ENCODE measurements at regions not wholly inside any gene's neighbourhood (a gene's known extent, or its start where the extent isn't known, plus 50 kb on each side); places are given as distances from the start of the nearest gene placed in this dataset.

DNA sequence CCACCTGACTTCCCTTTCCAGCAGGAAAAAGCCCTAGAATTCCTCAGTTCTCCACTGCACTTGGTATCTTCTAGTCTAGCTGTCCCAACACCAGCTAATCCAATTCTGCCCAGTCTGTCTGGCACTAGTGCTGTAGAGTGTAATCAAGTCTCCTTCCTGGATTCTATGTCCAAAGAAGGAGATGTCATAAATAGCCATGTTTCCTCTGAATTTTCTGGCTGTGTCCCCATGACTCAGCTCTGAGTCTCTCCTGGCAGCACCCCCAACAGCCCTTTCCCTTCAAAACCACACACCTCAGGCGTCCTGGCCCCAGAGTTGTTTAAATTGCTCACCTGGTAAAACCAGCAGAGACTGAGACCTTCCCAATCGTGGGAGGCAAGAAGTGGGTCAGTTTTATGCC, 197.2 kb downstream of the GRXCR1 start:
- ATAC-seq (no peak), DNase-seq (no peak)
- Mint-ChIP-seq H3K27me3 (no peaks in the 10 kb centered on the region), H3K9me3 (ENCODE audit: low read depth) (no peaks in the 10 kb centered on the region), H3K4me3 (no peak overlapping the region), H3K36me3 (ENCODE audit: low read depth) (no peaks in the 10 kb centered on the region), H3K27ac (no peak overlapping the region), H3K4me1 (no peaks in the 10 kb centered on the region)
- intact Hi-C loops (cut with DNase I, micrococcal nuclease) = no loop called here
- POLR2A ChIA-PET = no interaction called here
- CTCF ChIA-PET = no interaction called here

DNA sequence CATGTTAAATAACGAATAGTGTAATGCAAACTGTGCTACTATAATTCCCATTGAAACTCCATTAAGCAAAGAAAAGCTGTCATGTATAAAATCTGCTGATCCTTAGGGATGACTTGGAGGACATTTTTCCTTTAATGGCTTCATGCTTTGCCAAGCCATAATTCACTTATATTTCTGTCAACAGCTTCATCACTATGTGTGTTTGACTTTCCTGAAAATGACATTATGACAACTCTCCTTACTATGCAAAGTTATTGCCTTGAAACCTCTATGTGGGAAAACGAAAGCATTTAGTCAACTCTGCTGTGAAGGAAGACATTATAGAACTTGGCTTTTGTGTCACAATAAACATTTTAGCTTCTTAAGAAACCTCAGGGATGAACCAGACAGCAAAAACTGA, 210.5 kb downstream of the GRXCR1 start:
- Mint-ChIP-seq H3K36me3 (ENCODE audit: low read depth) (no peaks in the 10 kb centered on the region), H3K4me1 (no peaks in the 10 kb centered on the region), H3K4me3 (no peak overlapping the region), H3K9me3 (ENCODE audit: low read depth) (no peaks in the 10 kb centered on the region), H3K27ac (no peak overlapping the region), H3K27me3 (no peaks in the 10 kb centered on the region)
- POLR2A ChIA-PET = no interaction called here
- intact Hi-C loops (cut with DNase I, micrococcal nuclease) = no loop called here
- DNase-seq (no peak), ATAC-seq (no peak)
- CTCF ChIA-PET = no interaction called here

DNA sequence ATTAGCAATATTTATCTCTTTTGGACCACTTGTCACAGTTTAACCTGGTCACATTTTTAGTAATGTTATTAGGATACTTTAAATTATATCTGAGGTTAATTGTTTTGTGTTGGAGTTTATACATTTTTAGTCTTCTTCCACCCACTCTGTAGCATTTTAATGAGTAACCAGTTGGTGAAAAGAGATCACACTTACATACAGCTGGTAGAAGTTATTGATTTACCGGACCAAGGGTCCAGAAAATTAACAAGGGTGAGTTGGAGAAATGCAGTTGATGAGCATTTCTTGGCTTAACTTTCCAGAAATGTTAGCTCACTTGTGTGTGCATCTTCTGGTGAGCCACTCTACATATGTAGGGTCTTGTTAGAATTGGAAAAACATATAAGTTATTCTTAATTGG, 219.6 kb downstream of the GRXCR1 start:
- Mint-ChIP-seq H3K9me3 (ENCODE audit: low read depth) (no peaks in the 10 kb centered on the region), H3K4me3 (no peak overlapping the region), H3K27ac (no peak overlapping the region), H3K27me3 (no peaks in the 10 kb centered on the region), H3K4me1 (no peaks in the 10 kb centered on the region), H3K36me3 (ENCODE audit: low read depth) (no peaks in the 10 kb centered on the region)
- DNase-seq = no peak
- ChIA-PET CTCF (no interaction called here), POLR2A (no interaction called here)
- intact Hi-C loops (cut with DNase I, micrococcal nuclease) = no loop called here
- ATAC-seq = no peak

DNA sequence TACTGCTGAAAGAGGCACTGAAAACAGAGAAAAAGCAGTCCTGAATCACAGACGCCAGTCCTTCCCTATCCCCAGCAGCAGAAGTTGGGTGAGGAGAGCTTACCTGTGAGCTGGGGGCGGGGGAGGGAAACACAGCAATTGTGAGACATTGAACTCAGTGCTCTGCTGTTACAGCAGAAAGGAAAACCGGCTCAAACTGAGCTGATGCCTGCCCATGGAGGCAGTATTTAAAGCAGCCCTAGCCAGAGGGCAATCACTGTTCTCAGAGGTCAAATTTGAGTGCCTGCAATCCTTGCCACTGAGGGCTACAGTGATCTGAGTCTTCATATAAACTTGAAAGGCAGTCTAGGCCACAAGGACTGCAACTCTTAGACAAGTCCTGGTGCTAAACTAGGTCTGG, 220.7 kb downstream of the GRXCR1 start:
- CTCF ChIA-PET = no interaction called here
- POLR2A ChIA-PET = no interaction called here
- Mint-ChIP-seq H3K9me3 (ENCODE audit: low read depth) (no peaks in the 10 kb centered on the region), H3K4me3 (no peak overlapping the region), H3K36me3 (ENCODE audit: low read depth) (no peaks in the 10 kb centered on the region), H3K27me3 (no peaks in the 10 kb centered on the region), H3K4me1 (no peaks in the 10 kb centered on the region), H3K27ac (no peak overlapping the region)
- ATAC-seq (no peak), DNase-seq (no peak)
- intact Hi-C loops (cut with DNase I, micrococcal nuclease) = no loop called here

DNA sequence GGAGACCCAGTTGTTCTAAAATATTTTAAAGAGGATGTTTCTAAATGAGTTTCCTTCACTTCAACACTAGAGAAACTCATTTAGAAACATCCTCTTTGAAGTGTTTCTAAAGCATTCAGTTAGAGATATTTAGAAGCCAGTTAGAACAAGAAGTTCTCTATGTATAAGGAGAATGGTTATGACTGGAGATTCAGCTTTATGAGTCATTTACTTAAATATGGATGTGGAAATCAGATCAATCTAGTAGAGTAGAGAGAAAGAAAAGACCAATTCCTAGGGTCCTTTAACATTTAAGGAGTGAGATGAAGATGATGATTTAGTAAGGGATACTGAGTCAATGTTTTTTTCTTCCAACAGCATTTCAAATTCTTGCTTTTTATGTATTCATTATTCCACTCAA, 234.1 kb downstream of the GRXCR1 start:
- intact Hi-C loops (cut with DNase I, micrococcal nuclease) = no loop called here
- POLR2A ChIA-PET = no interaction called here
- ATAC-seq = no peak

DNA sequence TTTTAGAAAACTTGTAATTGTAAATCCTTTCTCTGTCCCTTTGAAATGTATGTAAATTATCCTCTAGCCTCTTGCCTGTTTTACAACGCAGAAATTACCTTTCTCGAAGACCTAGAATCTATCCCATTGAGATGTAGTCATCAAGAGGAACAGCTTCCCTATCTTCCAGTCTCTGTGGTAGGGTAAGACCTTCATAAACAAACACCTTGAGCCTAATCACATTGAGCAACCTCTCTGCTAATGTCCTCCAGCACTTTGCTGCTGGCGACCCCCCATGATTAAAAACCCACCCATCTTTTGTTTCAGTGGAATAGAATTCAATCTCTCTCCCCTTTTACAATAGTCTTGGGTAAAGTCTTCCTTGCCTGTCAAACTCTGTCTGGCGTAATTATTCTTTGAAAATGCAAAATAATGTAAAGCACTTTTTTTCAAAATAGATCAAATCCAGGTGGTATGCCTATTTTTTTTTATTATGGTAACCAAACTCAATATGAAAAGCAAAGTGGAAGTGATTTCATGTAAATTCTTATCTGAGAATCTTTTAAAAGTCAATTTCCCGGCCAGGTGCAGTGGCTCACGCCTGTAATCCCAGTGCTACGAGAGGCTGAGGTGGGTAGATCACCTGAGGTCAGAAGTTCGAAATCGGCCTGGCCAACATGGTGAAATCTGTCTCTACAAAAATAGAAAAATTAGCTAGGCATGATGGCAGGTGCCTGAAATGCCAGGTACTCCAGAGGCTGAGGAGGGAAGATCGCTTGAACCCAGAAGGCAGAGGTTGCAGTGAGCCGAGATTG, 237.9 kb downstream of the GRXCR1 start:
- POLR2A ChIA-PET = no interaction called here

More for the DNA sequence above, 234.1 kb downstream of the GRXCR1 start:
- no peak overlapping the region for H3K4me3 Mint-ChIP-seq
- peaks cover 2% of the 10 kb centered on the region for H3K27me3 Mint-ChIP-seq
- H3K36me3 Mint-ChIP-seq (ENCODE audit: low read depth) = no peaks in the 10 kb centered on the region
- CTCF ChIA-PET = no interaction called here
- peaks cover 1% of the 10 kb centered on the region for H3K9me3 Mint-ChIP-seq (ENCODE audit: low read depth)
- H3K4me1 Mint-ChIP-seq = no peaks in the 10 kb centered on the region
- H3K27ac Mint-ChIP-seq = no peak overlapping the region
- no peak for DNase-seq

DNA sequence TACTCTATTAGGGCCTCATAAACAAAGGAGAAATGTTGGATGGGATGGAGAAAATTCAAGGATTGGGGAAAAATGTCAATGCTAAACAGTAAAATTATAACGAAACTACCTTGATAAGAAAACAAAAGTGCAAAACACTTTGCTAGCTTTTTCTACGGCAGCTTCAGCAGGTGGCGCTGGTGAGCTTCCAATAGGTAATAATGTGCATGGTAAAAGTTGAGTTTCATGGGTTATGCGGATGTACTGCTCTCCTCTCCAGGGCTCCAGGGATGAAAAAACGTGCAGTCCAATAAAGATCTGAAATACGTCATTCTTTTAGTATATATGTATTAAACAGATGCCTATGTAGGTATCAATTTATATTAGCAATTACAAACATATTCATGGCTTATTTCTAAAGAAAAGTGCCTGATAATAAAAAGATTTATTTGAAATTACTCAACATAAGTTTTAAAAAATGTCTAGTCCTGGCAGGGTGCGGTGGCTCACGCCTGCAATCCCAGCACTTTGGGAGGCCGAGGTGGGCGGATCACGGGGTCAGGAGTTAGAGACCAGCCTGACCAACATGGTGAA, 239.6 kb downstream of the GRXCR1 start:
- ATAC-seq (no peak), DNase-seq (peak; percentile 77)
- intact Hi-C loops (cut with DNase I, micrococcal nuclease) = loop anchor here (1.0 to 10.0 kb wide), 3 partner anchors 333 to 1497 kb away; no protein-coding TSS in a partner anchor
- ChIA-PET POLR2A (interaction anchor here (0.7 kb wide), 1 partner anchor 82 kb away, joined by 3 read pairs; no protein-coding TSS in a partner anchor), CTCF (interaction anchor here (0.7 to 1.4 kb wide), 8 partner anchors 9 to 1451 kb away, joined by 3 to 6 read pairs (median 3); no protein-coding TSS in a partner anchor)
- H3K27ac Mint-ChIP-seq = no peak overlapping the region
- H3K4me3 Mint-ChIP-seq = no peak overlapping the region
- no peaks in the 10 kb centered on the region for H3K4me1 Mint-ChIP-seq
- no peaks in the 10 kb centered on the region for H3K36me3 Mint-ChIP-seq (ENCODE audit: low read depth)
- peaks cover 1% of the 10 kb centered on the region for H3K9me3 Mint-ChIP-seq (ENCODE audit: low read depth)
- H3K27me3 Mint-ChIP-seq = no peaks in the 10 kb centered on the region

More for the DNA sequence above, 237.9 kb downstream of the GRXCR1 start:
- H3K27ac Mint-ChIP-seq = no peak overlapping the region
- no peaks in the 10 kb centered on the region for H3K36me3 Mint-ChIP-seq (ENCODE audit: low read depth)
- no peaks in the 10 kb centered on the region for H3K4me1 Mint-ChIP-seq
- H3K4me3 Mint-ChIP-seq = no peak overlapping the region
- CTCF ChIA-PET = interaction anchor here (1.0 to 1.3 kb wide), 2 partner anchors 33 to 286 kb away, joined by 3 read pairs; no protein-coding TSS in a partner anchor
- H3K9me3 Mint-ChIP-seq (ENCODE audit: low read depth) = peaks cover 1% of the 10 kb centered on the region
- ATAC-seq (no peak), DNase-seq (no peak)
- intact Hi-C loops (cut with DNase I, micrococcal nuclease) = loop anchor here (10.0 kb wide), 2 partner anchors 334 to 1494 kb away; no protein-coding TSS in a partner anchor
- peaks cover under 1% of the 10 kb centered on the region for H3K27me3 Mint-ChIP-seq

DNA sequence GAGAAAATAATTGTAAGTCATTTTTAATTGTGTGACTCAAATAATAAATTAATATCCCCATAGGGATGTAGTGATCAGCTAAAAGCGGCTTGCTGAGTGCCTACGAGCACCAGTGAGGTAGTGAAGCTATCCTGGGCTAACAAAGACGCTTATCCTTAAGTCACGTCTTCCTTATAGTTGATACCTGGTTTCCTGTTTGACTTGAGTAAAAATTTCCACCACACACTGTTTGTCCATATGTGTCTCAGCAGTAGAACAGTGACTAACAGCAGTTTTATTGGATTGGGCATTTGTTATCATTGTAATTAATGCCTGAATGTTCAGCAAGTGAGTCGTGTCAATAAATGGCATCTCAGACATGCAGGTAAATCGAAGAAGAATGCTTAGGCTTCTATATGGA, 241.1 kb downstream of the GRXCR1 start:
- no peaks in the 10 kb centered on the region for H3K9me3 Mint-ChIP-seq (ENCODE audit: low read depth)
- no peak overlapping the region for H3K27ac Mint-ChIP-seq
- H3K36me3 Mint-ChIP-seq (ENCODE audit: low read depth) = no peaks in the 10 kb centered on the region
- intact Hi-C loops (cut with DNase I, micrococcal nuclease) = loop anchor here (10.0 kb wide), 2 partner anchors 331 to 1491 kb away; no protein-coding TSS in a partner anchor
- ChIA-PET CTCF (no interaction called here), POLR2A (no interaction called here)
- no peak for ATAC-seq
- DNase-seq = no peak
- H3K4me1 Mint-ChIP-seq = no peaks in the 10 kb centered on the region
- H3K4me3 Mint-ChIP-seq = no peak overlapping the region
- no peaks in the 10 kb centered on the region for H3K27me3 Mint-ChIP-seq

DNA sequence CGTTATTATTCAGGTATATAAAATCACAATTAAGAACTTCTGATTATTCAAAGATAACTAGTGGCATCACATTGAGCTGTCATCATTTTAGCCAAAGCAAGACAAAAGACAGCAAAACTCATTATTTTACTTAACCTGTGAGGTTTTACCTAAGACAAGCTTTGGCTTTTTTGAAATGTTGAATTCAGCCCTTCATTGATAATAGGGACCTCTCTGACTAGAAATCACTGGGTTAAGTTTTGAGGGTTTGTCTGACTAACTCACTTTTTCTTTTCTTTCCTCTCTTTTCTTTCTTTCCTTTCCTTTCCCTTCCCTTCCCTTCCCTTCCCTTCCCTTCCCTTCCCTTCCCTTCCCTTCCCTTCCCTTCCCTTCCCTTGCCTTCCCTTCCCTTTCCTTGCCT, 244.2 kb downstream of the GRXCR1 start:
- intact Hi-C loops (cut with DNase I, micrococcal nuclease) = loop anchor here (10.0 kb wide), 2 partner anchors 328 to 1488 kb away; no protein-coding TSS in a partner anchor
- no peak for ATAC-seq
- no peaks in the 10 kb centered on the region for H3K27me3 Mint-ChIP-seq
- POLR2A ChIA-PET = no interaction called here
- H3K36me3 Mint-ChIP-seq (ENCODE audit: low read depth) = no peaks in the 10 kb centered on the region
- H3K4me3 Mint-ChIP-seq = no peak overlapping the region
- DNase-seq = no peak
- peaks cover 2% of the 10 kb centered on the region for H3K9me3 Mint-ChIP-seq (ENCODE audit: low read depth)
- no peaks in the 10 kb centered on the region for H3K4me1 Mint-ChIP-seq
- no peak overlapping the region for H3K27ac Mint-ChIP-seq
- CTCF ChIA-PET = no interaction called here

DNA sequence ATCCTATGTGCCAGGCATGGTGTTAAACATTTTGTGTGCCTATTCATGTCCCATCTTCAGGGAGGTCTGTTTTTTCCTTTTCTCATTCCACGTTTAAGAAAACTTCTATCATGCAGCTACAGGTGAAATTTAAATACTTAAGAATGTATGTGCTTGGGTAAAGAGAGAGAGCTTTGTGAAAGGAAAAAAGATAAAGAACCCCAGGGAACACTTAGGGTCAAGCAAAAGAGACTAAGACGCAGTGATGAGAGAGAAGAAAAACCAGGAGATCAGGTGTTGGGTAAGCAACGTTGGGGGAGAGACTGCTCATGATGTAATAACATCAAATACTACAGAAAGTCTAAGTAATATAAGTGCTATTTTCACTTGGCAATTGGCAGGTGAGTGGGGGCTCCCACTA, 253.7 kb downstream of the GRXCR1 start:
- DNase-seq (no peak), ATAC-seq (no peak)
- H3K4me3 Mint-ChIP-seq = no peak overlapping the region
- no peaks in the 10 kb centered on the region for H3K27me3 Mint-ChIP-seq
- CTCF ChIA-PET = interaction anchor here (1.1 kb wide), 1 partner anchor 14 kb away, joined by 4 read pairs; no protein-coding TSS in a partner anchor
- POLR2A ChIA-PET = no interaction called here
- intact Hi-C loops (cut with DNase I, micrococcal nuclease) = no loop called here
- H3K9me3 Mint-ChIP-seq (ENCODE audit: low read depth) = no peaks in the 10 kb centered on the region
- no peaks in the 10 kb centered on the region for H3K4me1 Mint-ChIP-seq
- H3K27ac Mint-ChIP-seq = no peak overlapping the region
- no peaks in the 10 kb centered on the region for H3K36me3 Mint-ChIP-seq (ENCODE audit: low read depth)

DNA sequence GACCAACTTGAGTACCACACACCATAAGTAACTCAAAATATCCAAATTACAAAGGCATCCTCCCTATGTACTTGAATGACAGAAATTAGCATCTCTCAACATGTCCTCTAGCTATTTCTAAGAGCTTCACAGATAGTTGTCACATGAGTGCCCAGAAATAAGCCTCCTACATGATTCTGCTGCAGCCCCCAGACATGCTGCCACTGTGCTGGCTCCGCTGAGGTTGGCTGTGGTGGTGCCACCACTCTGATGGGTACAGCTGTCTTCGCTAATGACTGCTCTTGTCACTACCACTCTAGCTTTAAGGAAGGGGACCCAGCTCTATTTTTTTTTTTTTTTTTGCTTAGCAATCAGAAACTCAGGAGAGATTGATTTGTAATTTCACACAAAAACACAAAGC, 256.0 kb downstream of the GRXCR1 start:
- H3K9me3 Mint-ChIP-seq (ENCODE audit: low read depth) = no peaks in the 10 kb centered on the region
- ChIA-PET POLR2A (no interaction called here), CTCF (no interaction called here)

DNA sequence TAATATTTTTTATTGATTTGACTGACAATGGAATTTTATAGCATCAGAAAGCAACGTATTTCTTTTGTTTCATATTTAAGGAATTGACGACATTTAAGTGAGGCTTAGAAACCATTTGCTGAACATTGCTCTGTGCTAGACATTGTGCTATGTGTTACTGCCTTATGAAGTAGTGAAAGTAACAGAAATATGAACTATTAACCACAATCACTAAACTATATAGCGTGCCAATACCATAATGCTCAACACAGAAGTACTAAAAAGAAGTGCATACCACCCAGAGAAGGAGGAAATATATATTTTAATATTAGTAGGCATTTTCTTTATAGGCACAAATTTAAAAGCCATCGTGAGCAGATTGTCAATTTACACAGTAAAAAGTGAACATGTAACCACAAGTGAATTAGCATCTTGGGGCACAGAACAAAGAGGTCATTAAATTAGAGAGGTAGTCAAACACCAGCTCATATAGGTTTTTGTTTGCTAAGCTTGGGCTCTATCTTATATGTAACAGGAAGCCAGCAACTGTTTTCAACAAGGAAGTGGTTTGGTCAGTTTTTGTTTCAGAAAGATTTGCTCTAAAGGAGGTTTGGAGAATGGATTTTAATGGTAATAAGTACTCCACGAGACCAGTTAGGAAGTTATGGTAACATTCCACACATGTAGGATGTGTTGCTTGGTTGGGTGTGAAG, 270.7 kb downstream of the GRXCR1 start:
- Mint-ChIP-seq H3K9me3 (ENCODE audit: low read depth) (peaks cover 7% of the 10 kb centered on the region), H3K4me3 (no peak overlapping the region), H3K4me1 (no peaks in the 10 kb centered on the region), H3K27me3 (no peaks in the 10 kb centered on the region), H3K27ac (no peak overlapping the region), H3K36me3 (ENCODE audit: low read depth) (no peaks in the 10 kb centered on the region)
- ChIA-PET POLR2A (no interaction called here), CTCF (interaction anchor here (1.3 kb wide), 1 partner anchor 32 kb away, joined by 3 read pairs; no protein-coding TSS in a partner anchor)
- no peak for DNase-seq
- intact Hi-C loops (cut with DNase I, micrococcal nuclease) = no loop called here
- ATAC-seq = no peak

More for the DNA sequence above, 256.0 kb downstream of the GRXCR1 start:
- Mint-ChIP-seq H3K36me3 (ENCODE audit: low read depth) (no peaks in the 10 kb centered on the region), H3K27ac (no peak overlapping the region), H3K4me3 (no peak overlapping the region), H3K4me1 (no peaks in the 10 kb centered on the region), H3K27me3 (no peaks in the 10 kb centered on the region)
- DNase-seq = no peak
- intact Hi-C loops (cut with DNase I, micrococcal nuclease) = no loop called here
- no peak for ATAC-seq

Data from activated CD4-positive, alpha-beta T cell treated with anti-CD3 and anti-CD28 coated beads for 36 hours (primary cell).